ENCODE measurements at regions not wholly inside any gene's neighbourhood (a gene's known extent, or its start where the extent isn't known, plus 50 kb on each side); places are given as distances from the start of the nearest gene placed in this dataset.
"Not testable (repeated sequence)": the region's sequence is repeated elsewhere in the genome, so short reads cannot be mapped to it uniquely, and the experiment has no call there.

DNA sequence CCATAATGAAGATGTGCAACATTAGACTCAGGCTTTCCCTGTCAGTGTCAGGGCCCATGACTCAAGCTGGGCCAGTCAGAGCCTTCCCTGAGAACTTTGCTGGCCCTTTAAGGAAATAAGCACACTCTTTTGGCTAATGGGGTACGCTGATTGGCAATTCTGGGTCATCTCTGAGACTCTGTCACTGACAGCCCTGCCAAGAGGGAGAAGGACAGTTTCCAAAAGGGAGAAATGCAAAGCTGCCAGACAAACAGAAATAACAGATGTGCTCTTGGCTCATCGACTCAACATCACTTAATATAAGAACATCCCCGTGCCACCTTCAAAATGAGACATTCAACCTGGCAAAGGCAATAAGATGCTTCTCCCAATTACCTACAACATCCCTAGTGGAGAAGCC lies 491.9 kb upstream of the PROK2 start:
- no peak for DNase-seq (ENCODE audit: low spot score)

DNA sequence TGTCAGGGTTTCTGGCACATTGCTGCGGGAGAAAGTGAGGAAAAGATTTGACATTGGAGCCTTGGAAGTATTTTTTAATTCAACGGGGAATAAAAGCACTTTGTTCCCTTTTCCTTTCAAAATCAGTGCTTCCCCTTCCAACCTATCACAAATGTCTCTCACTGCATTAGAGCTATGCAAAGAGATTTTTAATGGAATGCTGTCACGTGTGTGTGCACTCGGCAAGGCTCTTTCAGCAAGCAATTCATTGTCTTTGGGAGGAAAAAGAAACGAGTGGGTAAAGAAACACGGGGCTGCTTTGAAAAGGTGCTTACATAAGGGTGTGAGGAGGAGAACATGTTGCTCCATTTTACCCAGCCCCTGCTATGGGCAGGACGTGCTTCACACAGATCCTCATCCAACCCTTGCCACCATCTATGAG lies 490.4 kb upstream of the PROK2 start:
- no peak for DNase-seq (ENCODE audit: low spot score)

- DNase-seq (ENCODE audit: low spot score) = peak; percentile 64
These were observed 489.8 kb upstream of the PROK2 start for GRCh38 chr3:72274493-72275330.

DNA sequence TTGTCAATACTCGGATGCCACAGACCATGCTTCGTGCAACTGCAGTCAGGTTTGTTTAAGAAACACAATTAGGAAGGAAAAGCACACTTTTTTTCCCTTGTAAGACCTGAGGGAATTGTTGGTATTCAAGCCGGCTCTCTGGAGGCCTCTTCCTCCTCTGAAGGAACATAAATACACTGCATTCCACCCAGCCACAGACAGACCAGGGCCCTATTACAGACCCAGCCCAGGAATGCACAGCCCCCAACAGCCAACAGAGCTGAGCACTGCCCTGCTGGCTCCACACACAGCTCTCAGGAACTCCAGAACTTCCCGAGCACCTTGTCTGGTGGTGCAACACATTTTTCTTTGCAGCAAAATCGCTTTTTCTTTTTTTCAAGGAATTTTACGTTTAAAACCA lies 488.7 kb upstream of the PROK2 start:
- DNase-seq (ENCODE audit: low spot score) = no peak

- no peak for DNase-seq (ENCODE audit: low spot score)
These were observed 487.4 kb upstream of the PROK2 start for GRCh38 chr3:72272356-72272755.

GRCh38 chr3:72271923-72272322 lies 487.0 kb upstream of the PROK2 start:
- no peak for DNase-seq (ENCODE audit: low spot score)

DNA sequence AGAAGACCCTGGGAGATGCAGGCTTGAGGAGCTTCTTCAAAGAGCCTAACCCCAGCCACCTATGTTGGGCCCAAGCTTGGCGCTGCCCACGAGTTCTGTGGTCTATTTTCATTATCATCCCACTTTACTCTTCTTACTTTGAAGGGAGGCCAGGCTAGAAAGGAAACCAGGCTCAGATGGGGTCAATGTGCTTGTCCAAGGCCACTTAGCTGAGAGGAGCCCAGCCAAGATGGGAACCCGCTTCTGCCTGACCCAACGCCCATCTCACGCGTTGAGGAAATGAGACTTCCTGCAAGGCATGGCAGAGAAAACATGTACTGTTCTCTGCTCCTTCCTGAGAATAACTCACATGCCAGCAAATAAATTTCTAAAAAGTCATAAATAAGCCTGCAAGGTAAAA lies 486.3 kb upstream of the PROK2 start:
- no peak for DNase-seq (ENCODE audit: low spot score)

DNA sequence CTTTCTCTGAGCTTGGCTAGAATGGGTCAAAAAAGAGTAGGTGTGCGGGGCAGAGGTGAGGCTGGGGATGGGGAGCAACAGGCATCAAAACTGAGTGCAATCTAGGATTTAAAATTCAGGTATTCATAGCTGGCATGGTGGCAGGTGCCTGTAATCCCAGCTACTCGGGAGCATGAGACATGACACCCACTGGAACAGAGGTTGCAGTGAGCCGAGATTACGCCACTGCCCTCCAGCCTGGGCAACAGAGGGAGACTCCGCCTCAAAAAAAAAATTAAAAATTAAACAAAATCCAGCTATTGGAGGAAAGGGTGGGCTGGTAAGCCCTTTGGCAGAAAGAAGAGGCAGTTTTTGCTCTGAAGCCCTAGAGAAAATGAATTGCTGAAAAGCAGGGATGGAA lies 485.8 kb upstream of the PROK2 start:
- DNase-seq (ENCODE audit: low spot score) = no peak

DNA sequence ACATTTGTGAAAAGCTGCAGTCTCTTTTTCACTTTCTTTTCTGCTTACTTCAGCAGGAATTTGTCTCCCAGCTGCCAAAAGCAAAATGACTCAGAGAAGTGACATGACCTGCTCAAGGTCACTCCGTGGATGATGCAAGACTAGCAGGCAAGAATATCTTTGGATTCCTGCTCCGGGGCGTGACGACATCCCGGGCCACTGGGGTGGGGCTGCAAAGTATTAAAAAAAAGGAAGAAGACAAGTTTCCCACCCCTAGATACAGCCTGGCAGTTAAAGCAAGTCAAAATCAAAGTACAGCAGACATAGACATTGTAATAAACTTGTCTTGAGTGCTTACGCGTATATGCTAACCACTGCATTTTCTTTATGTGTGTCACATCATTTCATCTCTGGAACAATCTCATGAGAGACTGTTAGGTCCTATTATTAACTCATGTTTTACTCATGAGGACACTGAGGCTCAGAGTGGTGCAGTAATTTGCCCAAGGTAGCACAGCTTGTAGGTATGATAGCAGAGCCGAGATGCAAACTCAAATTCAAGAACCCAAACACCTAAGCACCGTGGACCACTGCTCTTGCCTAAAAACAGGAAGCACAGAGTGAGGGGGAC lies 485.2 kb upstream of the PROK2 start:
- peak; percentile 78 for DNase-seq (ENCODE audit: low spot score)

DNA sequence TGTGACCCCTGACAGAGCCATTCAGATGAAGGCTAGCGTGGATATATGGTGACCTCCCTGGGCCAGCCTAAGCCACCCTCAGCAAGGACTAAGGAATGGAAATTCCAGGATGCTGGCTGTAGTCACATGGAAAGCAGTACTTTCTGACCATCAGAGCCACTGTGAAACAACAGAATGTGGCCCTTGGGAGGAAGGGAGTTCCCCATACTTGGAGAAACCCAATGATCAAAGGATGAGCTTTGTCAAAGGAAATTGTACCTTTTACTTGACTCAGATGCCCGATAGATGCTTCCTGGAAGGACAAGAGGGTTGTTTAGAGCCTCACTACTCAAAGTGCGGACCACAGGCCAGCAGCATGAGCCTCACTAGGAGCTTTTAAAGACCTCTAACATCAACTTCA lies 484.5 kb upstream of the PROK2 start:
- DNase-seq (ENCODE audit: low spot score) = no peak

GRCh38 chr3:72266921-72267524 lies 482.1 kb upstream of the PROK2 start:
- not testable (repeated sequence) for DNase-seq (ENCODE audit: low spot score)

DNA sequence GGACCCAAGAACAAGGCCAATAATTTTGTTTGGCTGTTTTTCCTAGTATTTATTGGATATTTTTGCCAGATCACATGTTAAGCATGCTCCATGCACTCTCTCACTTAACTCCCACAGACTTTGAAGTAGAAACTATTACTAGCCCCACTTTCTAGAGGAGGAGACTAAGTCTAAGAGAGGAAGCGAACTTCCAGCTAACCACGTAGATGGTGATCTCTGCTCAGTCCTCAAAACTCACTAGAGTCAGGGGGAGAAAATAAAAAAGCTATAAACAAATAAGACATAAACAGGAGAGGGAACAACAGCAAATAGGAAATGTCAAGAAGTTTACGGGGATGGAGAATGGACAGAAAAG lies 481.0 kb upstream of the PROK2 start:
- DNase-seq (ENCODE audit: low spot score) = no peak

- peak; percentile 39 for DNase-seq (ENCODE audit: low spot score)
These were observed 480.5 kb upstream of the PROK2 start for GRCh38 chr3:72265256-72266015.

DNA sequence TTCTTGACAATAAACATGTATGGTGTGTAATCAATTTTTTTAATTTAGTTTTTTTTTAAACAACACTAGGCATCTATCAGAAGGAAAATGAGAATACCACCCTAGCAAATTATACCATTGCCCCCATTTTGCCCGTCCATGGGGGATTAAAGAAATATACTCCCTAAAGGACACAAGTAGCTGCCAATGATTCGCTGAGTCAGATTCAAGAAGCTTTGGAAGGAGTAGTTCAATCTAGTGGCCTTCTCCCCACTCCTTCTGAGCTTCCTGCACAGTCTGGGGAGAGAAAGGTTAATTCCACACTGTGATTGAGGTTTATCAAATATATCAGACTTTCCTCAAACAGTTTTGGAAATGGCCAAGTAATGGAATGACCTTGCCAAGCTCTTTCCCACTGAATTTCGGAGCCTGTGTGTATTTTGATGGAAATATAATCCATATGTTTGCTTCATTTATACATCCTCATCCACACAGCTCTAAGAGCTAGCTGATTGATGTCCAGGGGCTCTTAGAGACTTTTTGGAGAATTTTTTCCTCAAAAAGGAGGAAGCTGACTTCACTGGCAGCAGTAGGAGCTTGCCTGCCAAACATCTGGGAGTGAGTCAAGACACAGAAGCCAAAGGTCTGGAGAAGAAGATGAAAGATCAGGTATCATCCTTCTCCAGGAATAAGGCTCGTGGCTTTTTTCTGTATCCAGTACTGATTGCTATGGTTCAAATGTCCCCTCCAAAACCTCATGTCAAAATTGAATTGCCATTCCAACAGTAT lies 478.5 kb upstream of the PROK2 start:
- DNase-seq (ENCODE audit: low spot score) = no peak

DNA sequence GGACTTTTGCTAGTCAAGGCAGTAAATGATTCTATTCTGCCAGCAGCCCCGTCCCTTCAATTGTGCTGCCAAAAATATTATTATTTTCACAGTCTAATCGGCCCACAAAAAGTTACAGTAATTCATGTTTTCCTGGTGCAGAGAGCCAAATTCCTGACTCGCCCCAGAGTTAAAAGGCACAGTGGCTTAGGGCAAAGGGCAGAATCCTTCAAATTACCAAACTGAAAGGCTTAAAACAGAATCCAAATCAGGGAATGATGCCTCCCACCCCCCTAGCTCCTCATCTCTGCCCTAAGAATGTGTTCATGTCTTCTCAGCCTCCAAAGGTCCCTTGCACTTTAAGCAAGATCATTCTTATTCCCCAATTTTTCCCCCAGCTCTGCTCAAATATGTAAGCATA lies 477.8 kb upstream of the PROK2 start:
- DNase-seq (ENCODE audit: low spot score) = no peak

GRCh38 chr3:72261566-72262564 lies 476.9 kb upstream of the PROK2 start:
- DNase-seq (ENCODE audit: low spot score) = no peak

- DNase-seq (ENCODE audit: low spot score) = no peak
These were observed 475.6 kb upstream of the PROK2 start for GRCh38 chr3:72260588-72260910.

- DNase-seq (ENCODE audit: low spot score) = no peak
These were observed 475.0 kb upstream of the PROK2 start for GRCh38 chr3:72259755-72260587.

- DNase-seq (ENCODE audit: low spot score) = no peak
These were observed 473.6 kb upstream of the PROK2 start for GRCh38 chr3:72258361-72259141.
